ENCODE measurements at regions not wholly inside any gene's neighbourhood (a gene's known extent, or its start where the extent isn't known, plus 50 kb on each side); places are given as distances from the start of the nearest gene placed in this dataset.
"Not testable (repeated sequence)": the region's sequence is repeated elsewhere in the genome, so short reads cannot be mapped to it uniquely, and the experiment has no call there.

GRCh38 chr4:79174490-79175252 is 151.2 kb downstream of the NAA11 start:
- DNase-seq: no peak

- no peak for DNase-seq
Measured at GRCh38 chr4:79173186-79173585, 152.7 kb downstream of the NAA11 start.

- no peak for DNase-seq
Measured at GRCh38 chr4:79170077-79170476, 155.8 kb downstream of the NAA11 start.

- no peak for DNase-seq
Measured at GRCh38 chr4:79164907-79165610, 160.8 kb downstream of the NAA11 start.

GRCh38 chr4:79163981-79164490 is 161.8 kb downstream of the NAA11 start:
- no peak for DNase-seq

GRCh38 chr4:79160962-79161361 is 164.9 kb downstream of the NAA11 start:
- no peak for DNase-seq

- not testable (repeated sequence) for DNase-seq
Measured at GRCh38 chr4:79158705-79159104, 167.2 kb downstream of the NAA11 start.

GRCh38 chr4:79155336-79155735 is 170.5 kb downstream of the NAA11 start:
- no peak for DNase-seq

GRCh38 chr4:79150820-79151416 is 174.9 kb downstream of the NAA11 start:
- no peak for DNase-seq

- DNase-seq: no peak
Measured at GRCh38 chr4:79148369-79148768, 177.5 kb downstream of the NAA11 start.

- DNase-seq: no peak
Measured at GRCh38 chr4:79147251-79147650, 178.6 kb downstream of the NAA11 start.

GRCh38 chr4:79141530-79141929 is 184.3 kb downstream of the NAA11 start:
- DNase-seq: no peak

GRCh38 chr4:79134767-79135166 is 191.1 kb downstream of the NAA11 start:
- DNase-seq: no peak

GRCh38 chr4:79132826-79133225 is 193.0 kb downstream of the NAA11 start:
- DNase-seq: no peak

GRCh38 chr4:79121875-79122358 is 182.7 kb upstream of the PAQR3 start:
- DNase-seq: no peak

GRCh38 chr4:79121223-79121622 is 182.0 kb upstream of the PAQR3 start:
- DNase-seq: no peak

- DNase-seq: not testable (repeated sequence)
Measured at GRCh38 chr4:79117051-79117450, 177.8 kb upstream of the PAQR3 start.

GRCh38 chr4:79107014-79107413 is 167.8 kb upstream of the PAQR3 start:
- DNase-seq: no peak

- DNase-seq: no peak
Measured at GRCh38 chr4:79088946-79089691, 149.9 kb upstream of the PAQR3 start.

GRCh38 chr4:79087071-79087470 is 147.8 kb upstream of the PAQR3 start:
- DNase-seq: no peak

- DNase-seq: no peak
Measured at GRCh38 chr4:79083406-79084010, 144.3 kb upstream of the PAQR3 start.

- DNase-seq: no peak
Measured at GRCh38 chr4:79082997-79083396, 143.8 kb upstream of the PAQR3 start.

GRCh38 chr4:79081973-79082372 is 142.7 kb upstream of the PAQR3 start:
- DNase-seq: no peak

Measured in NCI-H510A treated with DMSO at 0.1 percent for 48 hours (cell line).